Vagina (tissue), 2 donors: ENCODE measurements at regions not wholly inside any gene's neighbourhood (a gene's known extent, or its start where the extent isn't known, plus 50 kb on each side); places are given as distances from the start of the nearest gene placed in this dataset.
"Not testable (repeated sequence)": the region's sequence is repeated elsewhere in the genome, so short reads cannot be mapped to it uniquely, and the experiment has no call there.

Source experiments
- CTCF ChIP-seq, 3 experiments: fragments of 450-650 bp in 2 of 3; fragments of 200-600 bp in 1 of 3; sonication (generic) in 1 of 3; IDR thresholded peaks; one replicate each; pipeline ENCODE4 v1.5.1; 2017 to 2019; ENCODE audit warnings: antibody characterized with exemption in 3 of 3, mild to moderate bottlenecking in 2 of 3, moderate library complexity in 2 of 3
- POLR2AphosphoS5 ChIP-seq, 2 donors: sonication (generic); formaldehyde crosslinking; IDR thresholded peaks; one replicate each; pipeline ENCODE4 v1.9.0; 2017; ENCODE audit warnings: antibody characterized with exemption in 2 of 2, mild to moderate bottlenecking in 2 of 2, low read depth in 1 of 2; ENCODE audit not compliant: insufficient read depth in 1 of 2

- TF ChIP-seq CTCF (IDR thresholded peaks at IDR 0.05); POLR2AphosphoS5 (IDR thresholded peaks at IDR 0.05; ENCODE audit: insufficient read depth in 1 of 2, low read depth in 1 of 2): not testable (repeated sequence)
These were observed 179.5 kb downstream of the OTOP1 start for GRCh38 chr4:4047202-4047601.
